Stimulated activated naive B cell treated with anti-CD40 and anti-IgM and Interleukin-4, amounts not matched to agents 10 μg/mL and 1 μg/mL and 100 μg/mL, for 72 hours (primary cell): ENCODE measurements at regions not wholly inside any gene's neighbourhood (a gene's known extent, or its start where the extent isn't known, plus 50 kb on each side); places are given as distances from the start of the nearest gene placed in this dataset.

Experiments
- ATAC-seq, 2 donors: fragments of 150-1000 bp; cut with Tn5 transposase; replicated peaks; 2 replicates each; pipeline ENCODE4 v1.10.0; 2021; ENCODE audit warnings: moderate library complexity in 1 of 2
- DNase-seq: peaks from one replicate; pipeline ENCODE4 v3.0.0; 2021
- H3K27ac Mint-ChIP-seq: one replicate; pipeline ENCODE4 v1.8.0; 2022; ENCODE audit warnings: mild to moderate bottlenecking, mixed read lengths
- H3K27me3 Mint-ChIP-seq, 2 donors: one replicate each; pipeline ENCODE4 v1.8.0; 2022; ENCODE audit warnings: mixed read lengths in 2 of 2
- H3K36me3 Mint-ChIP-seq, 2 donors: one replicate each; pipeline ENCODE4 v1.8.0; 2022; ENCODE audit warnings: mixed read lengths in 2 of 2, mild to moderate bottlenecking in 1 of 2
- H3K4me1 Mint-ChIP-seq, 2 donors: one replicate each; pipeline ENCODE4 v1.8.0; 2022; ENCODE audit warnings: mixed read lengths in 2 of 2, mild to moderate bottlenecking in 1 of 2
- H3K4me3 Mint-ChIP-seq, 2 donors: one replicate each; pipeline ENCODE4 v1.8.0; 2022; ENCODE audit warnings: mild to moderate bottlenecking in 2 of 2, mixed read lengths in 2 of 2, moderate library complexity in 1 of 2
- H3K9me3 Mint-ChIP-seq, 2 donors: one replicate each; pipeline ENCODE4 v1.8.0; 2022; ENCODE audit warnings: mixed read lengths in 2 of 2, mild to moderate bottlenecking in 1 of 2

- no peak for ATAC-seq
- Mint-ChIP-seq H3K27ac (no peak overlapping the region), H3K4me3 (no peak overlapping the region), H3K9me3 (peaks cover 0 to 2% of the 10 kb centered on the region in 2 donors), H3K27me3 (peaks cover 31 to 40% of the 10 kb centered on the region in 2 donors), H3K36me3 (no peaks in the 10 kb centered on the region), H3K4me1 (no peaks in the 10 kb centered on the region)
- DNase-seq: no peak
Observed at GRCh38 chr13:97101912-97102708, 107.8 kb upstream of the OXGR1 start.

- no peak for DNase-seq
- Mint-ChIP-seq H3K36me3 (no peaks in the 10 kb centered on the region), H3K4me1 (peaks cover 5 to 8% of the 10 kb centered on the region in 2 donors), H3K9me3 (no peaks in the 10 kb centered on the region), H3K4me3 (no peak overlapping the region), H3K27ac (no peak overlapping the region), H3K27me3 (peaks cover 25 to 49% of the 10 kb centered on the region in 2 donors)
- ATAC-seq: no peak
Observed at GRCh38 chr13:97106323-97106722, 112.0 kb upstream of the OXGR1 start.

- peaks cover 5 to 8% of the 10 kb centered on the region in 2 donors for H3K4me1 Mint-ChIP-seq
- no peak overlapping the region for H3K27ac Mint-ChIP-seq
- no peak for DNase-seq
- H3K36me3 Mint-ChIP-seq: no peaks in the 10 kb centered on the region
- no peak overlapping the region for H3K4me3 Mint-ChIP-seq
- H3K9me3 Mint-ChIP-seq: no peaks in the 10 kb centered on the region
- no peak for ATAC-seq
- H3K27me3 Mint-ChIP-seq: peaks cover 22 to 41% of the 10 kb centered on the region in 2 donors
Observed at GRCh38 chr13:97107815-97108529, 113.7 kb upstream of the OXGR1 start.

GRCh38 chr13:97108530-97108900 is 113.6 kb upstream of the MBNL2 start:
- no peak for ATAC-seq
- Mint-ChIP-seq H3K27me3 (peaks cover 20 to 44% of the 10 kb centered on the region in 2 donors), H3K36me3 (no peaks in the 10 kb centered on the region), H3K27ac (no peak overlapping the region), H3K4me1 (peaks cover 5 to 8% of the 10 kb centered on the region in 2 donors), H3K4me3 (no peak overlapping the region), H3K9me3 (no peaks in the 10 kb centered on the region)
- DNase-seq: no peak

- ATAC-seq (no peak), DNase-seq (no peak)
- Mint-ChIP-seq H3K27me3 (peaks cover 13 to 43% of the 10 kb centered on the region in 2 donors), H3K9me3 (no peaks in the 10 kb centered on the region), H3K4me3 (no peak overlapping the region), H3K36me3 (no peaks in the 10 kb centered on the region), H3K27ac (no peak overlapping the region), H3K4me1 (peaks cover 5 to 8% of the 10 kb centered on the region in 2 donors)
Observed at GRCh38 chr13:97109256-97109655, 112.9 kb upstream of the MBNL2 start.

- H3K36me3 Mint-ChIP-seq: no peaks in the 10 kb centered on the region
- H3K9me3 Mint-ChIP-seq: no peaks in the 10 kb centered on the region
- DNase-seq: peak; percentile 67
- H3K4me1 Mint-ChIP-seq: peaks cover 5 to 8% of the 10 kb centered on the region in 2 donors
- peak; percentile 94 to 97 for ATAC-seq
- peak overlapping the region in 1 of 2 donors; percentile 43 for H3K4me3 Mint-ChIP-seq
- no peak overlapping the region for H3K27ac Mint-ChIP-seq
- peaks cover 10 to 40% of the 10 kb centered on the region in 2 donors for H3K27me3 Mint-ChIP-seq
Observed at GRCh38 chr13:97109841-97110492, 112.2 kb upstream of the MBNL2 start.

GRCh38 chr13:97110936-97111335 is 111.2 kb upstream of the MBNL2 start:
- Mint-ChIP-seq H3K4me1 (peaks cover 5 to 8% of the 10 kb centered on the region in 2 donors), H3K9me3 (no peaks in the 10 kb centered on the region), H3K36me3 (no peaks in the 10 kb centered on the region), H3K4me3 (no peak overlapping the region), H3K27me3 (peaks cover 14 to 46% of the 10 kb centered on the region in 2 donors), H3K27ac (no peak overlapping the region)
- ATAC-seq (no peak), DNase-seq (no peak)

GRCh38 chr13:97111756-97112155 is 110.4 kb upstream of the MBNL2 start:
- H3K27me3 Mint-ChIP-seq: peaks cover 15 to 47% of the 10 kb centered on the region in 2 donors
- no peaks in the 10 kb centered on the region for H3K36me3 Mint-ChIP-seq
- H3K4me3 Mint-ChIP-seq: no peak overlapping the region
- H3K27ac Mint-ChIP-seq: no peak overlapping the region
- DNase-seq: no peak
- no peaks in the 10 kb centered on the region for H3K9me3 Mint-ChIP-seq
- no peak for ATAC-seq
- peaks cover 5 to 8% of the 10 kb centered on the region in 2 donors for H3K4me1 Mint-ChIP-seq

- no peak overlapping the region for H3K4me3 Mint-ChIP-seq
- no peaks in the 10 kb centered on the region for H3K9me3 Mint-ChIP-seq
- no peaks in the 10 kb centered on the region for H3K36me3 Mint-ChIP-seq
- peaks cover 15 to 48% of the 10 kb centered on the region in 2 donors for H3K27me3 Mint-ChIP-seq
- no peak for ATAC-seq
- peaks cover 5 to 8% of the 10 kb centered on the region in 2 donors for H3K4me1 Mint-ChIP-seq
- no peak for DNase-seq
- H3K27ac Mint-ChIP-seq: no peak overlapping the region
Observed at GRCh38 chr13:97112446-97113152, 109.5 kb upstream of the MBNL2 start.

- no peaks in the 10 kb centered on the region for H3K36me3 Mint-ChIP-seq
- DNase-seq (no peak), ATAC-seq (no peak)
- no peaks in the 10 kb centered on the region for H3K9me3 Mint-ChIP-seq
- H3K27me3 Mint-ChIP-seq: peaks cover 23 to 50% of the 10 kb centered on the region in 2 donors
- peaks cover 5 to 8% of the 10 kb centered on the region in 2 donors for H3K4me1 Mint-ChIP-seq
- H3K4me3 Mint-ChIP-seq: no peak overlapping the region
- H3K27ac Mint-ChIP-seq: no peak overlapping the region
Observed at GRCh38 chr13:97113231-97114001, 108.7 kb upstream of the MBNL2 start.

GRCh38 chr13:97114651-97115050 is 107.5 kb upstream of the MBNL2 start:
- H3K4me3 Mint-ChIP-seq: no peak overlapping the region
- peaks cover 24 to 44% of the 10 kb centered on the region in 2 donors for H3K27me3 Mint-ChIP-seq
- H3K36me3 Mint-ChIP-seq: no peaks in the 10 kb centered on the region
- H3K27ac Mint-ChIP-seq: no peak overlapping the region
- H3K4me1 Mint-ChIP-seq: peaks cover 5 to 6% of the 10 kb centered on the region in 2 donors
- DNase-seq (no peak), ATAC-seq (no peak)
- H3K9me3 Mint-ChIP-seq: no peaks in the 10 kb centered on the region

- Mint-ChIP-seq H3K27ac (no peak overlapping the region), H3K4me3 (no peak overlapping the region), H3K27me3 (peaks cover 28 to 49% of the 10 kb centered on the region in 2 donors), H3K4me1 (no peaks in the 10 kb centered on the region), H3K9me3 (no peaks in the 10 kb centered on the region), H3K36me3 (no peaks in the 10 kb centered on the region)
- DNase-seq (no peak), ATAC-seq (no peak)
Observed at GRCh38 chr13:97116754-97117153, 105.4 kb upstream of the MBNL2 start.

GRCh38 chr13:97117388-97117910 is 104.7 kb upstream of the MBNL2 start:
- DNase-seq (no peak), ATAC-seq (no peak)
- no peak overlapping the region for H3K27ac Mint-ChIP-seq
- H3K36me3 Mint-ChIP-seq: no peaks in the 10 kb centered on the region
- no peaks in the 10 kb centered on the region for H3K9me3 Mint-ChIP-seq
- no peak overlapping the region for H3K4me3 Mint-ChIP-seq
- peaks cover 29 to 50% of the 10 kb centered on the region in 2 donors for H3K27me3 Mint-ChIP-seq
- H3K4me1 Mint-ChIP-seq: no peaks in the 10 kb centered on the region
